ENCODE measurements at regions not wholly inside any gene's neighbourhood (a gene's known extent, or its start where the extent isn't known, plus 50 kb on each side); places are given as distances from the start of the nearest gene placed in this dataset.

GRCh38 chr12:66733839-66734238 is 55.0 kb upstream of the GRIP1 start (continued):
- TF ChIP-seq PATZ1 (CRISPR knock-in tag; IDR thresholded peaks at IDR 0.05; ENCODE audit: borderline replicate concordance) = no peak
- no peak for TF ChIP-seq ZNF449 (CRISPR knock-in tag; IDR thresholded peaks at IDR 0.05)
- no peak for TF ChIP-seq HMG20A (CRISPR knock-in tag; conservative IDR thresholded peaks at IDR 0.05)
- TF ChIP-seq HNRNPK (IDR thresholded peaks at IDR 0.05; ENCODE audit: low read depth, low read length, poor library complexity, severe bottlenecking) = no peak
- no peak for TF ChIP-seq YBX1 (IDR thresholded peaks at IDR 0.05)
- no peak for TF ChIP-seq XRCC4 (IDR thresholded peaks at IDR 0.05; ENCODE audit: extremely low read depth, insufficient read depth, insufficient read length)
- no peak for TF ChIP-seq ZNF224 (CRISPR knock-in tag; IDR thresholded peaks at IDR 0.05)
- no peak for TF ChIP-seq TAF9B (IDR thresholded peaks at IDR 0.05; ENCODE audit: partially characterized antibody)
- no peak for TF ChIP-seq ZNF785 (CRISPR knock-in tag; IDR thresholded peaks at IDR 0.05)
- TF ChIP-seq PHTF2 (CRISPR knock-in tag; IDR thresholded peaks at IDR 0.05) = no peak
- TF ChIP-seq JUND (IDR thresholded peaks at IDR 0.05; ENCODE audit: borderline replicate concordance, low read depth, low read length) = no peak
- no peak for TF ChIP-seq JUND (tag; IDR thresholded peaks at IDR 0.05; ENCODE audit: borderline replicate concordance, low read depth, low read length)
- TF ChIP-seq PBX2 (CRISPR knock-in tag; IDR thresholded peaks at IDR 0.05; ENCODE audit: low read depth) = no peak
- no peak for TF ChIP-seq PBX2 (tag; conservative IDR thresholded peaks at IDR 0.05; ENCODE audit: low read depth)
- no peak for TF ChIP-seq ZNF586 (CRISPR knock-in tag; conservative IDR thresholded peaks at IDR 0.05)
- TF ChIP-seq TFAM (CRISPR knock-in tag; conservative IDR thresholded peaks at IDR 0.05) = no peak
- TF ChIP-seq RAD51 (IDR thresholded peaks at IDR 0.05; ENCODE audit: borderline replicate concordance, low read depth) = no peak
- TF ChIP-seq ZNF551 (CRISPR knock-in tag; IDR thresholded peaks at IDR 0.05) = no peak

Data from K562 (cell line).